OCI-LY7 (cell line): ENCODE measurements at regions not wholly inside any gene's neighbourhood (a gene's known extent, or its start where the extent isn't known, plus 50 kb on each side); places are given as distances from the start of the nearest gene placed in this dataset.

Experiments
- BruUV-seq: library from RNA; stranded (reverse); fragments of 400-500 nt; replicated peaks from 2 replicates; lab custom pipeline; 2021; lab: Mats Ljungman, UMichigan
- CTCF ChIA-PET: fragments of 300-600 bp; sonication (Branson Sonifier 250); formaldehyde crosslinking; loops from one replicate; lab custom pipeline; 2022; ENCODE audit warnings: antibody characterized with exemption; ENCODE audit not compliant: unreplicated experiment; lab: Charles Lee
- POLR2A ChIA-PET: fragments of 300-600 bp; sonication (Branson Sonifier 250); formaldehyde crosslinking; loops from one replicate; lab custom pipeline; 2022; ENCODE audit warnings: antibody characterized with exemption; lab: Charles Lee
- DNase-seq: peaks from one replicate; pipeline ENCODE4 v3.0.0-alpha.2; 2015; ENCODE audit warnings: low spot score
- H2AFZ ChIP-seq: fragments of 200-600 bp; sonication (generic), shearing (Covaris generic); 2 replicates; pipeline ENCODE4 v1.6.1; 2014; ENCODE audit warnings: mild to moderate bottlenecking, antibody characterized with exemption, low read length, moderate library complexity
- H3K27ac ChIP-seq: fragments of 200-600 bp; sonication (generic); 2 replicates; pipeline ENCODE4 v1.5.1; 2014; ENCODE audit warnings: mixed run types, low read depth, mild to moderate bottlenecking, moderate library complexity, low read length, inconsistent platforms; ENCODE audit not compliant: poor library complexity, severe bottlenecking
- H3K36me3 ChIP-seq: fragments of 200-600 bp; sonication (generic); 2 replicates; pipeline ENCODE4 v1.6.1; 2014; ENCODE audit warnings: mild to moderate bottlenecking, antibody characterized with exemption, low read length, moderate library complexity, mixed read lengths; ENCODE audit not compliant: insufficient read depth
- H3K4me1 ChIP-seq: fragments of 200-600 bp; sonication (generic); 2 replicates; pipeline ENCODE4 v1.5.1; 2014; ENCODE audit warnings: mild to moderate bottlenecking, low read length; ENCODE audit not compliant: insufficient read depth, poor library complexity, severe bottlenecking
- H3K4me2 ChIP-seq: fragments of 200-600 bp; sonication (generic); 2 replicates; pipeline ENCODE4 v1.6.1; 2014; ENCODE audit warnings: mild to moderate bottlenecking, low read length
- H3K4me3 ChIP-seq: fragments of 200-600 bp; sonication (generic); 2 replicates; pipeline ENCODE4 v1.5.1; 2014; ENCODE audit warnings: mild to moderate bottlenecking, low read depth, low read length; ENCODE audit not compliant: poor library complexity, severe bottlenecking
- H3K79me2 ChIP-seq: fragments of 200-600 bp; sonication (generic); 2 replicates; pipeline ENCODE4 v1.6.1; 2016; ENCODE audit warnings: low read depth, mild to moderate bottlenecking, low read length, moderate library complexity, mixed read lengths; ENCODE audit not compliant: insufficient read depth
- H3K9me2 ChIP-seq: fragments of 200-600 bp; sonication (generic); 2 replicates; pipeline ENCODE4 v1.6.1; 2016; ENCODE audit warnings: mild to moderate bottlenecking, low read length, mixed read lengths; ENCODE audit not compliant: insufficient read depth
- H3K9me3 ChIP-seq: fragments of 200-600 bp; sonication (generic); 2 replicates; pipeline ENCODE4 v1.6.1; 2014; ENCODE audit warnings: mild to moderate bottlenecking, mixed run types, low read length, mixed read lengths
- H4K20me1 ChIP-seq: fragments of 200-600 bp; sonication (generic); 2 replicates; pipeline ENCODE4 v1.6.1; 2014; ENCODE audit warnings: mild to moderate bottlenecking, antibody characterized with exemption, low read length, moderate library complexity, mixed read lengths; ENCODE audit not compliant: insufficient read depth
- CTCF ChIP-seq: fragments of 200-600 bp; sonication (generic); conservative IDR thresholded peaks from 2 replicates; pipeline ENCODE4 v1.5.1; 2014; ENCODE audit warnings: mild to moderate bottlenecking, antibody characterized with exemption, low read length, moderate library complexity, mixed read lengths
- EZH2phosphoT487 ChIP-seq: fragments of 200-600 bp; sonication (generic); IDR thresholded peaks from 2 replicates; pipeline ENCODE4 v1.6.1; 2018; ENCODE audit warnings: low read depth, borderline replicate concordance, mild to moderate bottlenecking, mixed run types, antibody characterized with exemption, low read length, moderate library complexity, mixed read lengths
- intact Hi-C: fragments of 100-400 bp; cut with micrococcal nuclease; formaldehyde crosslinking; loops from one replicate; pipeline ENCODE4 v1.10.0; 2022; ENCODE audit not compliant: unreplicated experiment

DNA sequence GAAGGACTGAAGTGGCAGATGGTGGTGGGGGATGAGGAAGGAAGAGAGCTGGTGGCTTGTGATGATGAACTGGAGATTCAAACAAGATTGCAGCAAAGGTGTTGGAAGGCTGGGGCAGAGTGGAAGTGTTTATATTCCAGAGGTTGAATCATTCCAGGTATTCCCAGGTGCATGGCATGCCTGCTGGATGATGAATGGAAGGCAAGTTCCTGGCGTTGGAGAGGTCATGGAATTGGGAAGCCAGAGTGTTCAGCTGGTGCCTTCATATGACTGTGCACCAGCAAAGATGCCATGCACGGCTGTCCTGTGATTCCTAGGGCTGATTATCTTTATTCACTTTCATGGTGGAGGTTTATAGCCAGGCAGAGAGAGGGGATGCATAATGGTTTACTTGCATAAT lies 135.8 kb upstream of the PUDP start:
- no peaks in the 10 kb centered on the region for H3K4me1 ChIP-seq
- POLR2A ChIA-PET: no interaction called here
- H3K27ac ChIP-seq: no peak overlapping the region
- BruUV-seq: no TSS peak
- H3K9me3 ChIP-seq: no peaks in the 10 kb centered on the region
- H3K9me2 ChIP-seq: no peaks in the 10 kb centered on the region
- intact Hi-C loops: no loop called here
- no peak for DNase-seq
- TF ChIP-seq CTCF: no peak
- no peak for TF ChIP-seq EZH2phosphoT487
- H3K36me3 ChIP-seq: peaks cover 32% of the 10 kb centered on the region
- no peaks in the 10 kb centered on the region for H3K79me2 ChIP-seq
- no peaks in the 10 kb centered on the region for H4K20me1 ChIP-seq
- no peak overlapping the region for H3K4me3 ChIP-seq
- CTCF ChIA-PET: no interaction called here
- no peak overlapping the region for H2AFZ ChIP-seq
- no peak overlapping the region for H3K4me2 ChIP-seq

GRCh38 chrX:7280520-7280919 lies 132.6 kb upstream of the PUDP start:
- intact Hi-C loops: no loop called here
- no TSS peak for BruUV-seq
- POLR2A ChIA-PET: no interaction called here

More at GRCh38 chrX:7280520-7280919, 132.6 kb upstream of the PUDP start:
- H3K9me3 ChIP-seq: no peaks in the 10 kb centered on the region
- peaks cover 57% of the 10 kb centered on the region for H3K36me3 ChIP-seq
- H3K79me2 ChIP-seq: no peaks in the 10 kb centered on the region
- no peak overlapping the region for H3K4me3 ChIP-seq
- H3K9me2 ChIP-seq: no peaks in the 10 kb centered on the region
- no peak overlapping the region for H2AFZ ChIP-seq
- H3K4me2 ChIP-seq: no peak overlapping the region
- H3K27ac ChIP-seq: no peak overlapping the region
- H3K4me1 ChIP-seq: no peaks in the 10 kb centered on the region
- no peaks in the 10 kb centered on the region for H4K20me1 ChIP-seq
- CTCF ChIA-PET: no interaction called here
- TF ChIP-seq CTCF (no peak), EZH2phosphoT487 (no peak)
- DNase-seq: no peak
